Activated CD8-positive, alpha-beta T cell treated with anti-CD3 and anti-CD28 coated beads for 36 hours (primary cell): ENCODE measurements at regions not wholly inside any gene's neighbourhood (a gene's known extent, or its start where the extent isn't known, plus 50 kb on each side); places are given as distances from the start of the nearest gene placed in this dataset.
"Not testable (repeated sequence)": the region's sequence is repeated elsewhere in the genome, so short reads cannot be mapped to it uniquely, and the experiment has no call there.

ENCODE experiments used
- ATAC-seq: fragments of 200-7000 bp; cut with Tn5 transposase; one replicate; pipeline ENCODE4 v1.10.0; 2021; ENCODE audit warnings: mild to moderate bottlenecking, moderate library complexity
- CTCF ChIA-PET: fragments of 350-600 bp; sonication (Branson Sonifier 250); formaldehyde crosslinking; loops from one replicate; lab custom pipeline; 2021; ENCODE audit warnings: antibody characterized with exemption; lab: Charles Lee
- POLR2A ChIA-PET: fragments of 350-600 bp; sonication (Branson Sonifier 250); formaldehyde crosslinking; loops from one replicate; lab custom pipeline; 2021; ENCODE audit warnings: antibody characterized with exemption; lab: Charles Lee
- DNase-seq: peaks from one replicate; pipeline ENCODE4 v3.0.0-alpha.2; 2020
- H3K27ac Mint-ChIP-seq: one replicate; pipeline ENCODE4 v1.8.0; 2021; ENCODE audit warnings: mild to moderate bottlenecking, mixed read lengths
- H3K27me3 Mint-ChIP-seq: one replicate; pipeline ENCODE4 v1.8.0; 2021; ENCODE audit warnings: mixed read lengths
- H3K36me3 Mint-ChIP-seq: one replicate; pipeline ENCODE4 v1.8.0; 2021; ENCODE audit warnings: low read depth, mixed read lengths
- H3K4me1 Mint-ChIP-seq: one replicate; pipeline ENCODE4 v1.8.0; 2021; ENCODE audit warnings: low read depth, mixed read lengths
- H3K4me3 Mint-ChIP-seq: one replicate; pipeline ENCODE4 v1.8.0; 2021; ENCODE audit warnings: mild to moderate bottlenecking, moderate library complexity, mixed read lengths
- H3K9me3 Mint-ChIP-seq: one replicate; pipeline ENCODE4 v1.8.0; 2021; ENCODE audit warnings: mixed read lengths
- CTCF ChIP-seq: fragments of 200-600 bp; IDR thresholded peaks from one replicate; pipeline ENCODE4 v1.8.0; 2022; ENCODE audit warnings: antibody characterized with exemption, mild to moderate bottlenecking
- intact Hi-C: fragments of 100-400 bp; cut with micrococcal nuclease; formaldehyde crosslinking; loops from one replicate; pipeline ENCODE4 v1.10.0; 2022

- POLR2A ChIA-PET = no interaction called here
- TF ChIP-seq CTCF = no peak
- H3K27ac Mint-ChIP-seq = no peak overlapping the region
- no peaks in the 10 kb centered on the region for H3K9me3 Mint-ChIP-seq
- intact Hi-C loops = no loop called here
- ATAC-seq (no peak), DNase-seq (no peak)
- H3K4me1 Mint-ChIP-seq = no peaks in the 10 kb centered on the region
- H3K36me3 Mint-ChIP-seq = no peaks in the 10 kb centered on the region
- H3K27me3 Mint-ChIP-seq = no peaks in the 10 kb centered on the region
- CTCF ChIA-PET = no interaction called here
- no peak overlapping the region for H3K4me3 Mint-ChIP-seq
These were observed 390.3 kb upstream of the MYT1L start for GRCh38 chr2:2721296-2721835.

- intact Hi-C loops, H3K27me3 Mint-ChIP-seq, H3K4me1 Mint-ChIP-seq: not testable (repeated sequence)
These were observed 389.7 kb upstream of the MYT1L start for GRCh38 chr2:2720806-2721205.

GRCh38 chr2:2720351-2720750, 389.3 kb upstream of the MYT1L start:
- no peak for DNase-seq
- Mint-ChIP-seq H3K27ac (no peak overlapping the region), H3K9me3 (no peaks in the 10 kb centered on the region), H3K4me3 (no peak overlapping the region), H3K36me3 (no peaks in the 10 kb centered on the region), H3K27me3 (peaks cover 1% of the 10 kb centered on the region), H3K4me1 (no peaks in the 10 kb centered on the region)
- intact Hi-C loops = no loop called here
- POLR2A ChIA-PET = no interaction called here
- no peak for TF ChIP-seq CTCF
- CTCF ChIA-PET = no interaction called here
- no peak for ATAC-seq

More at GRCh38 chr2:2720806-2721205, 389.7 kb upstream of the MYT1L start:
- H3K9me3 Mint-ChIP-seq, H3K36me3 Mint-ChIP-seq, H3K27ac Mint-ChIP-seq, DNase-seq, POLR2A ChIA-PET, H3K4me3 Mint-ChIP-seq, ATAC-seq, CTCF ChIA-PET: not testable (repeated sequence)

GRCh38 chr2:2719781-2720180, 388.7 kb upstream of the MYT1L start:
- Mint-ChIP-seq H3K9me3 (no peaks in the 10 kb centered on the region), H3K27me3 (peaks cover 1% of the 10 kb centered on the region), H3K4me1 (no peaks in the 10 kb centered on the region), H3K36me3 (no peaks in the 10 kb centered on the region), H3K4me3 (no peak overlapping the region), H3K27ac (no peak overlapping the region)
- ChIA-PET CTCF (no interaction called here), POLR2A (no interaction called here)
- intact Hi-C loops = no loop called here
- no peak for DNase-seq
- TF ChIP-seq CTCF = no peak
- no peak for ATAC-seq

GRCh38 chr2:2719015-2719414, 387.9 kb upstream of the MYT1L start:
- no peak for TF ChIP-seq CTCF
- H3K4me3 Mint-ChIP-seq = no peak overlapping the region
- intact Hi-C loops = no loop called here

More at GRCh38 chr2:2719015-2719414, 387.9 kb upstream of the MYT1L start:
- no peaks in the 10 kb centered on the region for H3K9me3 Mint-ChIP-seq
- no peaks in the 10 kb centered on the region for H3K36me3 Mint-ChIP-seq
- H3K27ac Mint-ChIP-seq = no peak overlapping the region
- CTCF ChIA-PET = no interaction called here
- ATAC-seq (no peak), DNase-seq (no peak)
- POLR2A ChIA-PET = no interaction called here
- H3K4me1 Mint-ChIP-seq = no peaks in the 10 kb centered on the region
- peaks cover 1% of the 10 kb centered on the region for H3K27me3 Mint-ChIP-seq
